Breast epithelium (tissue), 4 donors: ENCODE measurements at regions not wholly inside any gene's neighbourhood (a gene's known extent, or its start where the extent isn't known, plus 50 kb on each side); places are given as distances from the start of the nearest gene placed in this dataset.
A peak's percentile ranks its signal among the peaks of the same experiment; 100 is the strongest.
"Not testable (repeated sequence)": the region's sequence is repeated elsewhere in the genome, so short reads cannot be mapped to it uniquely, and the experiment has no call there.

Source experiments
- DNase-seq, 2 donors: peaks; one replicate each; pipeline ENCODE4 v3.0.0-alpha.2; 2019; ENCODE audit warnings: low spot score in 2 of 2
- H3K27ac ChIP-seq, 2 donors: fragments of 200-600 bp; sonication (generic) in 1 of 2; one replicate each; pipeline ENCODE4 v1.5.1; 2016 to 2019; ENCODE audit warnings: mild to moderate bottlenecking in 1 of 2
- H3K27me3 ChIP-seq, 2 donors: fragments of 200-600 bp; sonication (generic) in 1 of 2; one replicate each; pipeline versions ENCODE4 v1.5.1 to v1.6.0; 2017 to 2019; ENCODE audit warnings: control low read depth in 1 of 2, mild to moderate bottlenecking in 1 of 2
- H3K36me3 ChIP-seq: fragments of 200-600 bp; one replicate; pipeline ENCODE4 v1.5.1; 2019
- H3K4me1 ChIP-seq, 2 donors: fragments of 200-600 bp; sonication (generic); one replicate each; pipeline ENCODE4 v1.5.1; 2016 to 2019; ENCODE audit warnings: control low read depth in 1 of 2
- H3K4me3 ChIP-seq, 3 donors: fragments of 200-600 bp; sonication (generic); 1 replicate in 2 of 3; 2 replicates in 1 of 3; pipeline ENCODE4 v1.5.1; 2016 to 2019; ENCODE audit warnings: mild to moderate bottlenecking in 3 of 3, moderate library complexity in 2 of 3
- H3K9me3 ChIP-seq, 2 donors: fragments of 200-600 bp; sonication (generic) in 1 of 2; one replicate each; pipeline ENCODE4 v1.5.1; 2016 to 2019; ENCODE audit warnings: control low read depth in 1 of 2
- CTCF ChIP-seq, 3 donors: fragments of 450-650 bp; IDR thresholded peaks; one replicate each; pipeline ENCODE4 v1.5.1; 2016 to 2017; ENCODE audit warnings: antibody characterized with exemption in 3 of 3, mild to moderate bottlenecking in 3 of 3, moderate library complexity in 3 of 3
- POLR2A ChIP-seq: fragments of 450-650 bp; IDR thresholded peaks from one replicate; pipeline ENCODE4 v1.6.1; 2016; ENCODE audit warnings: antibody characterized with exemption, mild to moderate bottlenecking, moderate library complexity
- POLR2AphosphoS5 ChIP-seq, 3 donors: sonication (generic); formaldehyde crosslinking; IDR thresholded peaks; one replicate each; pipeline ENCODE4 v1.6.1; 2017; ENCODE audit warnings: antibody characterized with exemption in 3 of 3
- intact Hi-C: fragments of 100-400 bp; cut with DNase I; formaldehyde crosslinking; loops from one replicate; pipeline ENCODE4 v1.15.1; 2023; ENCODE audit warnings: low total_unique reads

- H3K4me1 ChIP-seq, H3K36me3 ChIP-seq, H3K27me3 ChIP-seq, H3K9me3 ChIP-seq, intact Hi-C loops, DNase-seq, H3K4me3 ChIP-seq, H3K27ac ChIP-seq: not testable (repeated sequence)
- TF ChIP-seq CTCF (IDR thresholded peaks at IDR 0.05), result peak; percentile 14 to 30 (median 23)
Observed at GRCh38 chr5:2151301-2151888, 268.7 kb upstream of the IRX4 start.

GRCh38 chr5:2149195-2149539 lies 266.4 kb upstream of the IRX4 start:
- DNase-seq, result no peak
- H3K27me3 ChIP-seq, result no peaks in the 10 kb centered on the region
- no peak overlapping the region for H3K4me3 ChIP-seq
- intact Hi-C loops, result no loop called here
- H3K36me3 ChIP-seq, result no peaks in the 10 kb centered on the region
- no peak overlapping the region for H3K27ac ChIP-seq
- no peaks in the 10 kb centered on the region for H3K4me1 ChIP-seq
- H3K9me3 ChIP-seq, result peaks cover 3 to 5% of the 10 kb centered on the region in 2 donors
- no peak for TF ChIP-seq POLR2AphosphoS5 (IDR thresholded peaks at IDR 0.05)
- TF ChIP-seq POLR2A, result no peak
- TF ChIP-seq CTCF (IDR thresholded peaks at IDR 0.05), result no peak

- no peak overlapping the region for H3K4me3 ChIP-seq
- TF ChIP-seq POLR2AphosphoS5 (IDR thresholded peaks at IDR 0.05) (no peak), CTCF (IDR thresholded peaks at IDR 0.05) (no peak), POLR2A (no peak)
- no peak overlapping the region for H3K27ac ChIP-seq
- H3K36me3 ChIP-seq, result no peaks in the 10 kb centered on the region
- no peaks in the 10 kb centered on the region for H3K4me1 ChIP-seq
- peaks cover 3 to 9% of the 10 kb centered on the region in 2 donors for H3K9me3 ChIP-seq
- intact Hi-C loops, result no loop called here
- H3K27me3 ChIP-seq, result no peaks in the 10 kb centered on the region
- no peak for DNase-seq
Observed at GRCh38 chr5:2148312-2149194, 265.8 kb upstream of the IRX4 start.

- no peaks in the 10 kb centered on the region for H3K4me1 ChIP-seq
- H3K27ac ChIP-seq, result no peak overlapping the region
- H3K27me3 ChIP-seq, result peaks cover 0 to 3% of the 10 kb centered on the region in 2 donors
- intact Hi-C loops, result no loop called here
- DNase-seq, result no peak
- no peak overlapping the region for H3K4me3 ChIP-seq
- H3K36me3 ChIP-seq, result no peaks in the 10 kb centered on the region
- peaks cover 3 to 9% of the 10 kb centered on the region in 2 donors for H3K9me3 ChIP-seq
- TF ChIP-seq POLR2AphosphoS5 (IDR thresholded peaks at IDR 0.05) (no peak), CTCF (IDR thresholded peaks at IDR 0.05) (no peak)
Observed at GRCh38 chr5:2147504-2148311, 265.0 kb upstream of the IRX4 start.
